SJCRH30 (cell line): ENCODE measurements at regions not wholly inside any gene's neighbourhood (a gene's known extent, or its start where the extent isn't known, plus 50 kb on each side); places are given as distances from the start of the nearest gene placed in this dataset.

Experiments
- DNase-seq, 2 experiments: peaks; one replicate each; pipeline ENCODE4 v3.0.0-alpha.2; 2015 to 2020
- H3K27ac ChIP-seq: fragments of 250-450 bp; sonication (Bioruptor Pico); 2 replicates; pipeline ENCODE4 v1.5.1; 2020; ENCODE audit warnings: mild to moderate bottlenecking, moderate library complexity
- H3K27me3 ChIP-seq: fragments of 250-450 bp; sonication (Bioruptor Pico); 2 replicates; pipeline ENCODE4 v1.5.1; 2020; ENCODE audit warnings: mild to moderate bottlenecking, moderate library complexity
- H3K36me3 ChIP-seq: fragments of 250-450 bp; sonication (Bioruptor Pico); 2 replicates; pipeline ENCODE4 v1.5.1; 2020; ENCODE audit warnings: mild to moderate bottlenecking, moderate library complexity
- H3K4me1 ChIP-seq: fragments of 250-450 bp; sonication (Bioruptor Pico); 2 replicates; pipeline ENCODE4 v1.5.1; 2020; ENCODE audit warnings: mild to moderate bottlenecking, moderate library complexity
- H3K4me3 ChIP-seq: fragments of 250-450 bp; sonication (Bioruptor Pico); 2 replicates; pipeline ENCODE4 v1.5.1; 2020; ENCODE audit warnings: mild to moderate bottlenecking, moderate library complexity
- H3K9me3 ChIP-seq: fragments of 250-450 bp; sonication (Bioruptor Pico); replicated peaks from 2 replicates; pipeline ENCODE4 v1.5.1; 2020; ENCODE audit warnings: mild to moderate bottlenecking, moderate library complexity

- Histone ChIP-seq H3K4me3 (no peak overlapping the region), H3K27me3 (no peaks in the 10 kb centered on the region), H3K27ac (no peak overlapping the region), H3K9me3 (no peaks in the 10 kb centered on the region), H3K4me1 (peaks cover 7% of the 10 kb centered on the region; the same call in 1 of the 2 replicates), H3K36me3 (no peaks in the 10 kb centered on the region)
- no peak for DNase-seq
Measured at GRCh38 chr2:13607139-13607538, 890.4 kb downstream of the TRIB2 start.

DNA sequence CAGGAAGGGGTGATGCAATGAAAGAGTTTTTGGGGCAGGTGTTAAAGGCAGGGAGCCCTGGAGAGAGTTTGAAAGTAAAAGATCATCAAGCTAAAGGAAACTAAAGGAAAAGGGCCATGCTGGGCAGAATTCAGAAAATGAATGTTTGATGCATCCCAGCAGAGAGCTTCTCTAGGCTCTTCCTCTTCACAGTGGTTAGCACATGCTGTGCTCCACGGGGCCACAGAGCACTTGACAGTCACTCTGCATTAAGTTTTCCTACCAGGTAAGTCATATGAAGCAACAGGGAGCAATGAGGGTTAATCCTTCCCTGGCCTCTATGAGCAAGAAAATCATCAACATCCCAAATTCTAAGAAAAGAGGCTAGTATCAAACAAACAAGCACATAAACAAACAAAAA is 895.2 kb downstream of the TRIB2 start:
- Histone ChIP-seq H3K27me3 (no peaks in the 10 kb centered on the region), H3K4me3 (no peak overlapping the region), H3K9me3 (no peaks in the 10 kb centered on the region), H3K4me1 (no peaks in the 10 kb centered on the region; the same call in 1 of the 2 replicates), H3K27ac (no peak overlapping the region), H3K36me3 (no peaks in the 10 kb centered on the region)
- no peak for DNase-seq

DNA sequence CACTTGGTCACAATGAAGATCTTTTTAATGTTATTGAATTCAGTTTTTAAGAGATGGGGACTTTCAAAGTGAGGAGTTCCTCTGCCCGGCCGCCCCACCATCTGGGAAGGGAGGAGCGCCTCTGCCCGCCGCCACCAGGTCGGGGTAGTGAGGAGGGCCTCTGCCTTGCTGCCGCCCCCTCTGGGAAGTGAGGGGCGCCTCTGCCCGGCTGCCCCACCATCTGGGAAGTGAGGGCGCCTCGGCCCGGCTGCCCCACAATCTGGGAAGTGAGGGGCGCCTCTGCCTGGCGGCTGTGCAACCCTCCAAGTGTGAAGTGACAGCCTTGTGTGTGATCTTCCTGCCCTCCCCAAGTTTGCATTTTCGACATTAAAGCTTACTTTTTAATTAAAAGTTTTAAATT is 899.3 kb downstream of the TRIB2 start:
- no peaks in the 10 kb centered on the region for H3K27me3 ChIP-seq
- no peak overlapping the region for H3K4me3 ChIP-seq
- no peak overlapping the region for H3K27ac ChIP-seq
- no peak for DNase-seq
- no peaks in the 10 kb centered on the region; the same call in 1 of the 2 replicates for H3K4me1 ChIP-seq
- no peaks in the 10 kb centered on the region for H3K9me3 ChIP-seq
- no peaks in the 10 kb centered on the region for H3K36me3 ChIP-seq

DNA sequence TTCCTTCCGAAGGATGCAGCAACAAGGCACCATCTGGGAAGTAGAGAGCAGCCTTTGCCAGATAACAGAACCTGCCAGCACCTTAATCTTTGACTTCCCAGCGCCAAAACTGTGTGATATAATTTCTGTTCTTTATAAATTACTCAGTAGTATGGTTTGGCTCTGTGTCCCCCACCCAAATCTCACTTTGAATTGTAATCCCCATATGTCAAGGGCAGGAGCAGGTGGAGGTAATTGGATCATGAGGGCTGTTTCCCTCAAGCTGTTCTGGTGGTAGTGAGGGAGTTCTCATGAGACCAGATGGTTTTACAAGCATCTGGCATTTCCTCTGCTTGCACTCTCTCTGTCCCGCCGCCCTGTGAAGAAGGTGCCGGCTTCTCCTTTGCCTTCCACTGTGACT is 899.9 kb downstream of the TRIB2 start:
- H3K27me3 ChIP-seq: no peaks in the 10 kb centered on the region
- no peaks in the 10 kb centered on the region for H3K36me3 ChIP-seq
- no peaks in the 10 kb centered on the region for H3K9me3 ChIP-seq
- DNase-seq: peak; percentile 9 to 57
- H3K27ac ChIP-seq: no peak overlapping the region
- H3K4me3 ChIP-seq: no peak overlapping the region
- no peaks in the 10 kb centered on the region; the same call in 1 of the 2 replicates for H3K4me1 ChIP-seq

DNA sequence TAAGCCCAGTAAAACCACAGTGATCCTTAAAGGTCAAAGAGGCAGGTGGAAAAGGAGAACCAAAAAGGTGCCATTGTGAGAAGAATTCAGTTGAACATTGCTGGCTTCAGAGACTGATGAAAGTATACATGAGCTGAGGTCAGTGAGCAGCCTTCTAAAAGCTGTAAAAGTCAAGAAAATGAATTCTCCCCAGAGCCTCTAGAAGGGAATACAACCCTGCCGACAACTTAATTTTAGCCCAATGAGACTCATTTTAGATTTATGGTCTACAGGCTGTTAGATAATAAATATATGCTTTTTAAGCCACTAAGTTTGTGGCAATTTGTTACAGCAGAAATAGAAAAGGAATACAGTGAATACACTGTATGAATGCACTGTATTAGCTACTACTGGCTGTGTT is 911.4 kb downstream of the TRIB2 start:
- no peak for DNase-seq
- Histone ChIP-seq H3K27ac (no peak overlapping the region), H3K36me3 (no peaks in the 10 kb centered on the region), H3K4me1 (no peaks in the 10 kb centered on the region), H3K27me3 (peaks cover 4% of the 10 kb centered on the region; the same call in 1 of the 2 replicates), H3K9me3 (no peaks in the 10 kb centered on the region; the same call in 1 of the 2 replicates), H3K4me3 (no peak overlapping the region)

- no peaks in the 10 kb centered on the region for H3K4me1 ChIP-seq
- H3K4me3 ChIP-seq: no peak overlapping the region
- DNase-seq: no peak
- no peaks in the 10 kb centered on the region for H3K9me3 ChIP-seq
- no peak overlapping the region for H3K27ac ChIP-seq
- H3K36me3 ChIP-seq: no peaks in the 10 kb centered on the region
- H3K27me3 ChIP-seq: no peaks in the 10 kb centered on the region
Measured at GRCh38 chr2:13638181-13638580, 921.4 kb downstream of the TRIB2 start.

- H3K27me3 ChIP-seq: no peaks in the 10 kb centered on the region
- DNase-seq: no peak
- H3K9me3 ChIP-seq: peaks cover 3% of the 10 kb centered on the region; the same call in 1 of the 2 replicates
- H3K36me3 ChIP-seq: no peaks in the 10 kb centered on the region
- H3K4me1 ChIP-seq: peaks cover 22% of the 10 kb centered on the region
- H3K27ac ChIP-seq: no peak overlapping the region
- no peak overlapping the region for H3K4me3 ChIP-seq
Measured at GRCh38 chr2:13649918-13650317, 933.2 kb downstream of the TRIB2 start.

DNA sequence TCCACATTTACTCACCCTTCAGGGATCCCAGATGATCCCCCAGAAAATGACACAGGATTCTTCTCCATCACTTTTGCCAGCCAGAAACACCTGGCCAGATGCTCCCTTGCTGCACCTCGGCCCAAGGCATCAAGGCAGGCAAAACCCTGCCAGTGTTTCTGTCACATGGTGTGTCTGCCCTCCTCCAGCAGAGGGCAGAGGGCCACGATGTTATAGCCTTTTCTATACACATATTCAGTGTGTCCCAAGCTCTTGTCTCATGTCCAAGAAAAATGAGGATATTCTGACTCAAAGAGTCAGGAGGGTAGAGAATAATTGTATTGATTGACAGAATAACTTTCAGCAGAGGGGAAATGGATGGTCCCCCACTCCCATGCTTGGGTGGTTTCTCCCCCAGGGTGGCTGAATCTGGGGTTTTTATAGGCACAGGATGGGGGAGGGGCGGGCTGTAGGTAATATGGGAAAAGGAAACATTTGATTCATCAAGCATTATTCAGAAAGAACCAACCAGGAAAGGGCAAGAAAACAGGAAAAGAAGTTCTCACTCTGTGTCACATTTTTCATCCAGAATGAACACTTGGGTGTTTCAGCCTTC is 933.9 kb downstream of the TRIB2 start:
- peaks cover 3% of the 10 kb centered on the region; the same call in 1 of the 2 replicates for H3K9me3 ChIP-seq
- H3K27me3 ChIP-seq: no peaks in the 10 kb centered on the region
- DNase-seq: peak; percentile 11 to 22
- H3K4me3 ChIP-seq: no peak overlapping the region
- H3K36me3 ChIP-seq: no peaks in the 10 kb centered on the region
- peaks cover 22% of the 10 kb centered on the region for H3K4me1 ChIP-seq
- no peak overlapping the region for H3K27ac ChIP-seq

DNA sequence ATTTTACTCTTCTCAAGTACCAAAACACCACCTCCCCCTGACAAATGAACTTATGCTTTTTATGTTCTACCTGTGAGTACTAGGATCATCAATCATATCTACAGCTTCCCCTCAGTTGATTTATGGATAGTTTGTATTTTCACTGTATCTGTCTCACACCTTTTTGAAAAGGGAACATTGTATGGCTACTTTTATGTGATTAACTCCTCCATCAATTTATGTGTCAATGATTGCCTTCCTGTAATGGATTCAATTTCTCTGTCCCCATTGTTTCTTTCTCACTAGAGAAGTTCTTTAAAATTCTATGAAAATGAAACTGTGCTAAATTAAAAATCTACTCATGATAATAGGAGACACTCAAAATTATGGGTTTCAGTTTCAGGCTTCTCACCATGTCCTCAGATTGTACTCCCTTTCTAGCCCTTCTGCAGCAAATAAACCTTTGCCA is 935.0 kb downstream of the TRIB2 start:
- peaks cover 3% of the 10 kb centered on the region; the same call in 1 of the 2 replicates for H3K9me3 ChIP-seq
- peaks cover 22% of the 10 kb centered on the region for H3K4me1 ChIP-seq
- no peak overlapping the region for H3K27ac ChIP-seq
- H3K27me3 ChIP-seq: no peaks in the 10 kb centered on the region
- no peaks in the 10 kb centered on the region for H3K36me3 ChIP-seq
- no peak for DNase-seq
- no peak overlapping the region for H3K4me3 ChIP-seq

DNA sequence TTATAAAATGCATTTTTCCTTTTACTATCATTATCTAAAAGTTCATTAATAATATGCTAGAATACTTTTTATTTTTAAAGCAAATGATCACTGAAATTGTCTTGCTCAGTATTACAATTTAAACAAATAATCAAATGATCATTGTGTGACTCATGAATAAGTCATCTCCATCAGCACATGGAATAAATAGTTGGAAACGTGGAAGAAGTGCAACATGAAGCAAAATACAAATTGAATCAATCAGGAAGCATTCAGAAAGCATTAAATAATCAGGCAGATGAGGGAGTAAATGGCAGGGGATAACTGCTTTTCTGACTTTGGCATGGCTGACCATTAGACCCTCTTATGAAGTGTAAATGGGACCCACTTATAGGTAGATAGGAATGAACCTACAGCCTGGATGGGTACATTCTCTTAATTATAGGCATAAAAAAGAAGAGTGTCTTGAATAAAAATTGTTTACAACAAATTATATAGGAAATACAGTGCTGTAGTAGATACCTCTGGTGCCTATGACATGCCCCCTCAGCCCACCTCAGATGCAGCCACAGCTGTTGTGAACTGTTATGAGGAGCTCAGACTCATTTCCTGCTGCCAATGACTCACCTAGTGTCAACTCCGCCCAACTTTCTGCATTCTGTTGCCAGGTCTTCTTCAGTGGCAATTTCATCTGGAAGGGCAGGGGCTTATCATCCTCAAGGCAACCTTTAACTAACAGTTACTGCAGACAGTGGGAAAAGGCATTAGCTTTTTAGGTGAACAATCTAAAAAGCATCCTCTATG is 936.0 kb downstream of the TRIB2 start:
- no peaks in the 10 kb centered on the region for H3K36me3 ChIP-seq
- peak; percentile 72 to 79 for DNase-seq
- peak overlapping the region; percentile 61 for H3K27ac ChIP-seq

DNA sequence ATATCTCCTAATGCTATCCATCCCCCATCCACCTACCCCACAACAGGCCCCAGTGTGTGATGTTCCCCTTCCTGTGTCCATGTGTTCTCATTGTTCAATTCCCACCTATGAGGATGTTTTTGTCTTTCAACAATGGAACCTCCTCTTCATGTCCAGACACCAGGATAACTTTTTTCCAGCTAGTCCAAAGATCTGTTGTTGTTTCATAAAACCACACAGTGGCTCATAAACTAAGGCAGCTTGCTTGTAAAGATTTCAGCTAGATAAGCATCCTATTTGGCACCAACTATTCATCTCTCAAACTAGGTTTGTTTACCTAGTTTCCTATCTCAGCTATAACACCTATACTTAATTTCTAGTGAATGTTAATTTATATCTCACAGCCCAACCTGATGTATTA is 937.7 kb downstream of the TRIB2 start:
- Histone ChIP-seq H3K36me3 (no peaks in the 10 kb centered on the region), H3K27ac (no peak overlapping the region), H3K9me3 (peaks cover 3% of the 10 kb centered on the region; the same call in 1 of the 2 replicates), H3K4me3 (no peak overlapping the region), H3K27me3 (no peaks in the 10 kb centered on the region), H3K4me1 (peaks cover 29% of the 10 kb centered on the region)
- peak in 1 of 2 experiments; percentile 10 for DNase-seq

More for the DNA sequence above, 936.0 kb downstream of the TRIB2 start:
- no peaks in the 10 kb centered on the region for H3K27me3 ChIP-seq
- H3K9me3 ChIP-seq: peaks cover 3% of the 10 kb centered on the region; the same call in 1 of the 2 replicates
- no peak overlapping the region for H3K4me3 ChIP-seq
- peaks cover 29% of the 10 kb centered on the region for H3K4me1 ChIP-seq

GRCh38 chr2:13660231-13660630 is 943.5 kb downstream of the TRIB2 start:
- Histone ChIP-seq H3K4me3 (no peak overlapping the region), H3K9me3 (no peaks in the 10 kb centered on the region), H3K27me3 (no peaks in the 10 kb centered on the region), H3K36me3 (no peaks in the 10 kb centered on the region), H3K27ac (no peak overlapping the region), H3K4me1 (peaks cover 7% of the 10 kb centered on the region)
- no peak for DNase-seq

DNA sequence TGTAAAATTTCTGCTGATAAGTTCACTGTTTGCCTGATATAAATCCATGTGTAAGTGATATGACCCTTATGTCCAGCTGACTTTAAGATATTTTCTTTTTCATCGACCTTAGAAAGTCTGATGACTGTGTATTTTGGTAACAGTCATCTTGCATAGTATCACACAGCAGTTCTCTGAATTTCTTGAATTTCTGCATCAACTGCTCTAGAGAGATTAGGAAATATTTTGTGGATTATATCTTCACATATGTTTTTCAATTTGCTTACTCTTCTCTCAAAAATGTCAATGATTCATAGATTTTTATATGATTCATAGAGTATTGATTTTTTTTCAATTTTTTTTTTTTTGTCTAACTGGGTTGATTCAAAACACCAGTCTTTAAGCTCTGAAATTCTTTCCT is 945.3 kb downstream of the TRIB2 start:
- Histone ChIP-seq H3K36me3 (no peaks in the 10 kb centered on the region), H3K9me3 (no peaks in the 10 kb centered on the region), H3K4me3 (no peak overlapping the region), H3K27ac (no peak overlapping the region), H3K4me1 (peaks cover 3% of the 10 kb centered on the region), H3K27me3 (no peaks in the 10 kb centered on the region)
- no peak for DNase-seq

DNA sequence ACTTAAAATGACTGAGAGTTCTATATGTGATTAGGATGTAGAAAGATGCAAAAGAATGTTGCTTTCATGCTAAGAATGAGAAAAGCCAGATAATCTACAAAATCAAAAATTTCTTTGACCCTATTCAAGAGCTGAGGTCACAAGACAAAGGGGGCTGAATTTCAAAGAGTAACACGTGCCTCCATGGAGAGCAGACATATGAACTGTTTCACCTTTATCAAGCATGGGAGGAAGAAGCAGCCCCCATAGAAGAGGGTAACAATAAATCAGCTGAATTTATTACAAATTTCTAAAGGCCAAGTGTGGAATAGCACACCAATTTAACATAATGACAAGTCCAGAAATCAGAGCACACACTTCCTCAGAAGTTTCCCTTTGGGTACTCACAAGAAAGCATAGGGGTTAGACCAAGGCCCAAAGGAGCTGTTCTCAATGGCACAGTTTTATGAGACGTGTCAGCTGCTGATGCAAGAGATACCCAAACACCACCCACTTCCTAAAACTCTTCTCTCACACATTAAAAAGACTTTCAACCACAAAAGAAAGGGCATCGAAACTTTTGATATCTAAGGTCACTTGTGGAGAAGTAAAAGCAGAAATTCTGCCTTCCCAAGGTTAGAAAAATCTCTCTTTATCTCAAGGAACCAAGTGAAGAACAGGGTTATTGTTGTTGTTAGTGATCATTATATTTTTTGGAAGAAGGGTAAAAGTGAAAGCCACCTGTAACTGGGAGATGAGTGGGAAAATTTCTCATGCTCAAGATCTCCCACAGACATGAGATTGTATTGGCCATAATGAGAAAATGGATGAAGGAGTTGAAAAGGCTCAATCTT is 950.1 kb downstream of the TRIB2 start:
- Histone ChIP-seq H3K36me3 (no peaks in the 10 kb centered on the region), H3K9me3 (no peaks in the 10 kb centered on the region), H3K4me1 (no peaks in the 10 kb centered on the region), H3K27ac (no peak overlapping the region), H3K4me3 (no peak overlapping the region), H3K27me3 (no peaks in the 10 kb centered on the region)
- no peak for DNase-seq

DNA sequence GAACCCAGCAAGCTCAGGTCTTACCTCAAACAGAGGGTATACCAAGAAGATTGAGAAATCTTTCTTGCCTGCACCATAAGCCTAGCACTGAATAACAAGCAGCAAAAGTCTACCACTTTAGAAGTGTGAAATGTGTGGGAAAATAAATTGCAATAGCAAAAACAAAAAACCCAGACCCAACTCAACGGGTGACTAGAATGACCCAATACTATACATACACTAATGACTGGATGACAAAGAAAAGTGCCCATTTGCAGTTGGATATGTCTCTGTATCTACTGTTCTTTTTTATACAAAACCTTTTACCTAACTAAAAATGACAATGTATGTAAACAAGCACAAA is 950.6 kb downstream of the TRIB2 start:
- Histone ChIP-seq H3K27ac (no peak overlapping the region), H3K4me1 (no peaks in the 10 kb centered on the region), H3K36me3 (no peaks in the 10 kb centered on the region), H3K27me3 (no peaks in the 10 kb centered on the region), H3K4me3 (no peak overlapping the region), H3K9me3 (no peaks in the 10 kb centered on the region)
- no peak for DNase-seq
